Neuron (in vitro differentiated cells): ENCODE measurements at regions not wholly inside any gene's neighbourhood (a gene's known extent, or its start where the extent isn't known, plus 50 kb on each side); places are given as distances from the start of the nearest gene placed in this dataset.
"Not testable (repeated sequence)": the region's sequence is repeated elsewhere in the genome, so short reads cannot be mapped to it uniquely, and the experiment has no call there.

ENCODE experiments used
- H2AFZ ChIP-seq: one replicate; pipeline ENCODE4 v1.6.1; 2013; ENCODE audit warnings: low read depth, mild to moderate bottlenecking, inconsistent platforms, low read length, moderate library complexity
- H3K27me3 ChIP-seq: one replicate; pipeline ENCODE4 v1.6.1; 2013; ENCODE audit warnings: low read length; ENCODE audit not compliant: insufficient read depth
- H3K36me3 ChIP-seq: one replicate; pipeline ENCODE4 v1.6.1; 2013; ENCODE audit warnings: low read length; ENCODE audit not compliant: insufficient read depth
- H3K4me1 ChIP-seq: one replicate; pipeline ENCODE4 v1.6.1; 2013; ENCODE audit warnings: low read length; ENCODE audit not compliant: insufficient read depth
- H3K4me3 ChIP-seq: 2 replicates; pipeline ENCODE4 v1.5.1; 2013; ENCODE audit warnings: mild to moderate bottlenecking, low read length, moderate library complexity
- H3K9me3 ChIP-seq: one replicate; pipeline ENCODE4 v1.6.1; 2013; ENCODE audit warnings: low read length

DNA sequence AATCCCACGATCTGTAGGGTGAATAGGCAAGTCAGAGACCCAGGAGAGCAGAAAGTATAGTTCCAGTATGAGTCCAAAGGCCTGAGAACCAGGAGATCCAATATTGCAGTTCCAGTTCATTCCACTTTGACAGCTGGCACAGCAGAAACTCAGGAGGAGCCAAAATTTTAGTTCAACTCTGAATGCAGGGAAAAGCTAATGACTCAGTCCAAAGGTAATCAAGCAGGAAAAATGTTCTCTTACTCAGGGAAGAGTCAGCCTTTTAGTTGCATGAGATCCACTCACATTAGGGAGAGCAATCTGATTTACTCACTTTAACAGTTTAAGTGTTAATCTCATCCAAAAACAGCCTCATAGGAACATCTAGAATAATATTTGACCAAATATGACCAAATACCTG lies 130.2 kb upstream of the LRFN5 start:
- Histone ChIP-seq H2AFZ (no peak overlapping the region), H3K36me3 (no peaks in the 10 kb centered on the region), H3K4me1 (no peaks in the 10 kb centered on the region), H3K4me3 (no peak overlapping the region), H3K27me3 (no peaks in the 10 kb centered on the region), H3K9me3 (no peaks in the 10 kb centered on the region)

DNA sequence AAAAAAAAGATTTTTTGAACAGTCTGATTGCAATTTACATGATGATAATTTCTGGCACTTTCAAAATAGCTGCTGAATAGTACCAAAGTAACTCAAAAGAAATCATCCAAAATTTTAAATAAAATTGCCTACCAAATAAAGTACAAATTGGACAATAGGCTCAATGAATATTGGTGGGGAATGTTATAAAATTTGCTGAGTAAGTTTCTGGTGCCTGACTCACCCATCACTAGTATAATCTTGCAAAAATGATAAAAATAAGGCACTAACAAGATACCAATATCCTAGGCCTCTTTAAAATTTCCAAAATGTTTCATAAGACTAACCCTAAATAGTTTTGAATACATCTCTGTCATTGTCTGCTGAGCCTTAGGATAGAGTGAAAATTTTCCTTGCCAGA lies 145.3 kb upstream of the LRFN5 start:
- H3K9me3 ChIP-seq, result no peaks in the 10 kb centered on the region
- peaks cover 9% of the 10 kb centered on the region for H3K4me1 ChIP-seq
- no peak overlapping the region for H2AFZ ChIP-seq
- no peak overlapping the region for H3K4me3 ChIP-seq
- no peaks in the 10 kb centered on the region for H3K27me3 ChIP-seq
- H3K36me3 ChIP-seq, result no peaks in the 10 kb centered on the region

DNA sequence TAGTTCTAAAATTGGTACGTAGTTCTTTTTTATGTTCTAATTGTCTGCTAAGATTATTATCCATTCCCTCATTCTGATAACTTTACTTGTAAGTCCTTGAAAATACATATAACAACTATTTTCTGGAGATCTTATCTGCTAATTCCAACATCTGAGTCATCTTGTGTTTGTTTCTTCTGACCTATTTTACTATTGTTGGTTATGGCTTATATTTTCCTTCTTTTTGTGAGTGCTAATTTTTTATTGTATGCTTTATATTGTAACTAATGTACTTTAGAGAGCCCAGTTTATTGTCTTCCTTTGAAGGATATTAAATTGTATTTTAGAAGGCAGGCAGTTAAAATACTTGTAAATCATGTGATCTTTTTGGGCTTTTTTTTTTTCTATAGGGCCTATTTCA lies 149.3 kb upstream of the LRFN5 start:
- no peak overlapping the region for H2AFZ ChIP-seq
- no peak overlapping the region for H3K4me3 ChIP-seq
- no peaks in the 10 kb centered on the region for H3K9me3 ChIP-seq
- H3K36me3 ChIP-seq, result no peaks in the 10 kb centered on the region
- H3K27me3 ChIP-seq, result no peaks in the 10 kb centered on the region
- H3K4me1 ChIP-seq, result no peaks in the 10 kb centered on the region

DNA sequence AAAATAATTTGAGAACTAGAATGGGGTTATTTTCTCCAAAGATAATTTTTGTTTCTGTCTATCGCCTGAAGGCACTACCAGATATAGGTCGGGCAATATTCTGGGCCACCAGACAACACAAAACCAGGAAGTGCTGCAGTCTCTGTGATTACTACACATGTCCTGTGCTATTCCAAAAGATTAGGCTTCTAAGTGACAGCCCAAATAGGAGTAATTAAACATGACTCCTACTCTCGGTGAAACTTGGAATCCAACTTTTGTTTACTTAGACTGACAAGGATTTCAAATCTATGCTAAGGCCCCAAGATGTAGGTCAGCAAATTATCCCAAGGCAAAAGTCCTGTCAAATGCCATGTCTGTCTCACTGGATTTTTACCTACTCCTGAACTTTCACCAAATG lies 157.6 kb upstream of the LRFN5 start:
- H3K27me3 ChIP-seq, result no peaks in the 10 kb centered on the region
- H3K36me3 ChIP-seq, result no peaks in the 10 kb centered on the region
- no peaks in the 10 kb centered on the region for H3K9me3 ChIP-seq
- H3K4me1 ChIP-seq, result no peaks in the 10 kb centered on the region
- no peak overlapping the region for H3K4me3 ChIP-seq
- no peak overlapping the region for H2AFZ ChIP-seq

DNA sequence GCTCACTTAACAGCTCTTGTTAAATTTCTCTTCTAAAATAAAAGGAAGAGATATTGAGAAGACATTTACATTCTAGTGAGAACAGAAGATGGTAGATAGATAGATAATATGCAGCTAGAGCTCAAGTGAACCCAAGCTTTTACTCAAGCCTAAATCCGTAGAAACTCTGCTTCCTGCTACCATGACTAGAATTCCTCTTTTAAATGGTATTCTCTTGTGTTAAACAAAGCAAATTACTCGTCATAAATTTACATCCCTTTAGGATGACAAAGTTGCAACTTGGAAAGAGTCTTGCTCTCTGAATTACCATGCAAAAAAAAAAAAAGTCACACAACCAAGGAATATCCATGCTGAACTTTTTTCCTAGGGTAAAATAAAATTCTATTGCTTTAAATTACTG lies 160.7 kb upstream of the LRFN5 start:
- Histone ChIP-seq H3K4me1 (no peaks in the 10 kb centered on the region), H2AFZ (no peak overlapping the region), H3K27me3 (no peaks in the 10 kb centered on the region), H3K9me3 (no peaks in the 10 kb centered on the region), H3K36me3 (no peaks in the 10 kb centered on the region), H3K4me3 (no peak overlapping the region)

DNA sequence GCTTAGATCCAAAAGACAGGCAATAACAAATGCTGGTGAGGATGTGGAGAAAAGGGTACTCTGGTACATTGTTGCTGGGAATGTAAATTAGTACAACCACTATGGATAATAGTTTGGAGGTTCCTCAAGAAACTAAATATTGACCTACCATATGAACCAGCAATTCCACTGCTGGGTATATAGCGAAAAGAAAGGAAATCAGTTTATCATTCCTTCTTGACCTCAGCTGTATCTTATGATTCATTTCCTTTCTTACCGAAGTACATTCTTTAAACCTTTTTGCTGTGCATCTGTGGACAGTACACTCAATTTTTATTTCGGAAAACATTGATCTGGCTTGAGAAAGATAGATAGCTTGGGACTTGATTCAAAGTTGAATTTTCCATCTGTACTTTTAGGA lies 183.2 kb upstream of the LRFN5 start:
- Histone ChIP-seq H3K9me3 (no peaks in the 10 kb centered on the region), H3K36me3 (no peaks in the 10 kb centered on the region), H3K4me1 (no peaks in the 10 kb centered on the region)

DNA sequence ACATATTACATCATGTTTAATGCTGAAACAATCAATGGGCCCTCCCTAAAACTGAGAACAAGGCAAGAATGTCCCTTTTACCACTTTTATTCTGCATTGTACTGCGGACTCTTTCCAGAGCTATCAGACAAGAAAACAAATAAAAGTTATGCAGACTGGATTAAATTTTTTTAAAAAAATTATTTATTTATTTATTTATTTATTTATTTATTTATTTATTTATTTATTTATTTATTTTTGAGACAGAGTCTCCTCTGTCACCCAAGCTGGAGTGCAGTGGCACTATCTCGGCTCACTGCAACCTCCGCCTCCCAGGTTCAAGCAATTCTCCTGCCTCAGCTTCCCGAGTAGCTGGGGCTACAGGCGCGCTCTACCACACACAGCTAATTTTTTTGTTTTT lies 185.4 kb upstream of the LRFN5 start:
- not testable (repeated sequence) for H3K36me3 ChIP-seq, H3K4me3 ChIP-seq, H2AFZ ChIP-seq, H3K27me3 ChIP-seq, H3K9me3 ChIP-seq, H3K4me1 ChIP-seq

More for the DNA sequence above, 183.2 kb upstream of the LRFN5 start:
- Histone ChIP-seq H3K4me3 (no peak overlapping the region), H3K27me3 (no peaks in the 10 kb centered on the region), H2AFZ (no peak overlapping the region)

DNA sequence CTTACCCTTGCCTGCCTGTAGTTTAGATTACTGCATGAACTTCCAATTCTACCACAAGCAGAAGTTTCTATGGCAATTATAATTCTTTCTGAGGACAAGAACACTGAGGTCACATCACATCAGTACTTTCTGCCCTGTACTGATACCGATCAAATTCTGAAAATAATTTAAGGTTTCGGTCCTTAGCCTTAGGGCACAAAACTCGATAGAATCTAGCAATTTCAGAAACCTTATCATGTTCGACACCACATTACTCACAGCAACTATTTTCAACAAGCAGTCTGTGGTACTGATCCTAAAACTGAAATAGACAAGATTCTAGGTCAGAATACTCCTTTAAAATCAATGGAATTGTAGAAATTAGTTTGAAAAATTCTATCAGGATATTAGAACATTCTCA lies 187.0 kb upstream of the LRFN5 start:
- Histone ChIP-seq H3K27me3 (no peaks in the 10 kb centered on the region), H3K4me1 (no peaks in the 10 kb centered on the region), H3K9me3 (no peaks in the 10 kb centered on the region), H3K36me3 (no peaks in the 10 kb centered on the region), H3K4me3 (no peak overlapping the region), H2AFZ (no peak overlapping the region)

DNA sequence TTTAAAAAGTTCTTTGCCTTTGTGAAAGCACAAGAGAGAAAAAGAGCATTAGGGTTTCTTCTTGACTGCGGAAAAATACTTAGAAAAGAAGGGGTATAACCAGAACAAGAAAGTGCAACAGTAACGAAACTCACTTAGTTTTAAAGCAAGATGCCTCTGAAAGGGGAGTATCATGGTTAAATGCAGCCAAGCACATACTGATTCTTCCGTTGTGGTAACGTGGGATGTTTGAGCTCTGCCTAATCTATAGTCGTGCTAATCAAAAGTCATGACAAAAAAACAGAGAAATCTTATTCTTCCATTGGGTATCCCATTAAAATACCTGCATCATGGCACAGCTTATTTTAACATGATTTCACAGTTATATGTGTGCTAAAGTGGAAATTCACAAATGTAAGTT lies 187.8 kb upstream of the LRFN5 start:
- Histone ChIP-seq H3K27me3 (no peaks in the 10 kb centered on the region), H3K4me1 (no peaks in the 10 kb centered on the region), H3K4me3 (no peak overlapping the region), H2AFZ (no peak overlapping the region), H3K36me3 (no peaks in the 10 kb centered on the region), H3K9me3 (no peaks in the 10 kb centered on the region)

DNA sequence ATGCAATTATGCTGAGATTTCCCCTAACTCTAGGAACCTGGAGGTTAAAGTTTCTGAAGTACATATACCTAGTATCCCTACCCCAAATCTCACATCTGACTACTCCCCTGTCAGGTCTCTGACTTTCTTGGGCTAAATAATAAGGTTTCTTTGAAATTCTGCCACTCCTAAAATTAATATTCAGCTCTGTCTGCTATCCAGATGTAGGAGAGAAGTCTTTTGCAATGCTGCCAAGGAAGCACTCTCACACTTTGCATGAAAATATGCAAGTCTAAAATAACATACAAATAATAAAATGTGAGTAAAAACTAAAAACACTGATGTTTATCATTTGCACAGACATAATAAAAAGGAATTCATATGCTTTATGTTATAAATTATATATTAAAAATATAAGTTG lies 196.9 kb upstream of the LRFN5 start:
- Histone ChIP-seq H3K9me3 (no peaks in the 10 kb centered on the region), H3K27me3 (no peaks in the 10 kb centered on the region), H3K36me3 (no peaks in the 10 kb centered on the region), H2AFZ (no peak overlapping the region), H3K4me3 (no peak overlapping the region), H3K4me1 (no peaks in the 10 kb centered on the region)

DNA sequence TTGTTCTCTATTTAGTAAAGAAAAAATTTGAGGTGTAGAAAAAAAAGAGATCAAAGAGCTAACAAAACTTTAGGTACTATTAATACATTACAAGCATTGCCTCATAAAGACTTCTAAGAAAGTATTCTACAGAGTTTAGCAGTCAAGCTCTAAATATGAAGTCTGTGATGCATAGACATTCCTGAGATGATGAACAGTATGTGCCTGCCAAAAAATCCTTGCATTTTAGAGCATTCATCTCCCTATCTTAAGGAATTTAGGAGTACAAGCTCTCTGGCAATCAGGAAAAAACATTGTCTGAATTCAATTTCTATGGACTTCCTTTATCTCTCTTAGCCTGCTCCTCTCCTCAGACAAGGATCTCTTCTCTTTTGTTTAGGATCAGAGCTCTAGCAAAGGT lies 202.6 kb upstream of the LRFN5 start:
- H3K36me3 ChIP-seq, result no peaks in the 10 kb centered on the region
- H3K4me3 ChIP-seq, result no peak overlapping the region
- H3K9me3 ChIP-seq, result no peaks in the 10 kb centered on the region
- H2AFZ ChIP-seq, result no peak overlapping the region
- no peaks in the 10 kb centered on the region for H3K4me1 ChIP-seq
- no peaks in the 10 kb centered on the region for H3K27me3 ChIP-seq

DNA sequence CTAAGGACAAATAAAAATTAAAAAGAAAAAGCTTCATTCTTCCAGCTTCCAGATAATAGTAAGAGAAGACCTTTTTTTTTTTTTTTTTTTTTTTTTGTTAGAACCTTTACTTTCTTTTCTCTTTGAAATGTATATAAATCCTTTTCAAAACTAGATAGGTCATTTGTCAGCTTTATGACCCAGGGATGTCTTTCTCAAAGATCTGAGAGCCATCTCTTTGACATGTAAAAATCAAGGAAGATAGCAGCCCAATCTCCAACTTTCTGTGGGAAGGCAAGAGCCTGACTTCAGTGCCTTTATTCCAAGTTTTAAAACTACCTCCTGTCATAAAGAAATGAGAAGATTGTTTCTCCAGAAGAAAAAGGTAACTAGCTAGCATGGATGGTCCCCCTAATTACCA lies 203.3 kb upstream of the LRFN5 start:
- no peaks in the 10 kb centered on the region for H3K36me3 ChIP-seq
- H3K27me3 ChIP-seq, result no peaks in the 10 kb centered on the region
- no peaks in the 10 kb centered on the region for H3K9me3 ChIP-seq
- H3K4me1 ChIP-seq, result no peaks in the 10 kb centered on the region
- no peak overlapping the region for H3K4me3 ChIP-seq
- no peak overlapping the region for H2AFZ ChIP-seq

DNA sequence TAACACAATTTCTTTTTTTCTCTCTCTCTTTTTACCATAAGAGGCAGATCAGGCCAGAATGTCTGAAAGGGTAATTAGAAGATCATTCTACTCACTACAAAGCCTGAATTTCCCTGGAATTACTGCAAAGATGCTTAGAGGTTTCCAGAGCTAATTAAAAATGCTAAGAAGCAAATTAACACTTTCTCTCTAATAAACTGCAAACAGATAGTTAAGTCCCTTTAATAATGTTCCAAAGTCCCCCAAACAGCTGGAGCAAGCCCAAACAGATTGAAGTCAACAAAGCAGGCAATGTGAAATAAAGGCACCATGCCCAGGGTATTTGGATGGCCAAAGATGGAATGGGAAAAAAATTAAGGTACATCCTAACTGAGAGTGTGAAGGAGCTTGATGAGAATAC lies 208.8 kb upstream of the LRFN5 start:
- H3K27me3 ChIP-seq, result no peaks in the 10 kb centered on the region
- H3K9me3 ChIP-seq, result no peaks in the 10 kb centered on the region
- H2AFZ ChIP-seq, result no peak overlapping the region
- no peaks in the 10 kb centered on the region for H3K36me3 ChIP-seq
- H3K4me1 ChIP-seq, result no peaks in the 10 kb centered on the region
- H3K4me3 ChIP-seq, result no peak overlapping the region

DNA sequence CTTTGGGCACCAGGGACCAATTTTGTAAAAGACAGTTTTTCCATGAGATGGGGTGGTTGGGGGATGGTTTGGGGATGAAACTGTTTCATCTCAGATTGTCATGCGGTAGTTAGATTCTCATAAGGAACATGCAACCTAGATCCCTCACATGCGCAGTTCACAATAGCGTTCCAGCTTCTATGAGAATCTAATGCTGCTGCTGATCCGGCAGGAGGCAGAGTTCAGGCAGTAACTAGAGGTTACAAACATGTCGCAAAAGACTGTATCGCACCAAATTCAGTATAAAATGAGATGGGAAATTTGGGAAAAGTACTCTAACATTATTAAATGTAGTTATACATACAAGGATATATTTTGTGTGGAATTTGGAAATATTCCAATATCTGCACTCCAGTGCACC lies 213.2 kb upstream of the LRFN5 start:
- Histone ChIP-seq H3K4me1 (peaks cover 4% of the 10 kb centered on the region), H3K27me3 (no peaks in the 10 kb centered on the region), H3K36me3 (no peaks in the 10 kb centered on the region), H2AFZ (no peak overlapping the region), H3K9me3 (no peaks in the 10 kb centered on the region), H3K4me3 (no peak overlapping the region)
